HG02610 (cell line): ENCODE measurements at regions not wholly inside any gene's neighbourhood (a gene's known extent, or its start where the extent isn't known, plus 50 kb on each side); places are given as distances from the start of the nearest gene placed in this dataset.
"Not testable (repeated sequence)": the region's sequence is repeated elsewhere in the genome, so short reads cannot be mapped to it uniquely, and the experiment has no call there.

ENCODE experiments used
- ATAC-seq: cut with Tn5 transposase; IDR thresholded peaks from one replicate; pipeline ENCODE4 v1.9.1; 2021; ENCODE audit warnings: mild to moderate bottlenecking, moderate library complexity; ENCODE audit not compliant: unreplicated experiment

GRCh38 chr7:66413379-66414114 lies 208.4 kb downstream of the TPST1 start:
- peak; percentile 59 for ATAC-seq

DNA sequence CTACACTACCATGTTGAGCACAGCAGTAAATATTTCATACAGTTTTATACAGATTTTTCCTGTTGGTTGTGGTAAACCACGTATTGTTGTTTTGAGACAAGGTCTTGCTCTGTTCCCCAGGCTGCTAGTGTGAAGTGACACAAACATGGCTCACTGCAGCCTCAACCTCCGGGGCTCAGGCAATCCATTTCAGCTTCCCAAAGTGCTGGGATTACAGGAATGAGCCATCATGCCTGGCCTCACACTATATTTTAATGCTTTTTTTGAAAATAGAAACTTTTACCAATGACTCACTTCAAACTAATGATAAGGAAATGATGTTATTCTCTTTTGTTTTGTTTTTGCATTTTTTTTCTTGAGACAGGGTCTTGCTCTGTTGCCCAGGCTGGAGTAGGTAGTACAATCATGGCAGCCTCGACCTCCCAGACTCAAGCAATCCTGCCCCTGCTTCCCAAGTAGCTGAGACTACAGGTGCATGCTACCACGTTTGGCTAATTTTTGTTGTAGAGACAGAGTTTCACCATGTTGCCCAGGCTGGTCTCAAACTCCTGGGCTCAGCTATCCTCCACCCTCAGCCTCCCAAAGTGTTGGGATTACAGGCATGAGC lies 210.6 kb downstream of the TPST1 start:
- ATAC-seq: no peak

DNA sequence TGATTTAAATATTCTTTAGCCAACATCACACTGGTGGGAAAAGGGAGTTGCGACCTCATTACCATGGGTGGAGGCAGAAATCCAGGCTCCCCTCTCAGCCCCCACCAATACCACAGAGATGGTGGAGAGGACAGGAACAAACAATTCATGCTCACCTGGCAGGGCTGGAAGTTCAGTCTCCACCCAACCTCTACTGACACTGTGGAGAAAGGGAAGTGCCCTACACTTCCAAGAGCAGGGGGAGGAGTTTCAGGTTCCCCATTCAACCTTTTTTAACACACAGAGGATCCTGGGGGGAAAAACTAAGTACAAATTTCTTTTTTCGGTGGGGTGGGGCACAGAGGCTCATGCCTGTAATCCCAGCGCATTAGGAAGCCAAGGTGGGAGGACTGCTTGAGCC lies 210.1 kb upstream of the KCTD7 start:
- no peak for ATAC-seq

- ATAC-seq: no peak
Measured at GRCh38 chr7:66419210-66419609, 209.5 kb upstream of the KCTD7 start.

GRCh38 chr7:66421830-66422475 lies 206.7 kb upstream of the KCTD7 start:
- no peak for ATAC-seq

DNA sequence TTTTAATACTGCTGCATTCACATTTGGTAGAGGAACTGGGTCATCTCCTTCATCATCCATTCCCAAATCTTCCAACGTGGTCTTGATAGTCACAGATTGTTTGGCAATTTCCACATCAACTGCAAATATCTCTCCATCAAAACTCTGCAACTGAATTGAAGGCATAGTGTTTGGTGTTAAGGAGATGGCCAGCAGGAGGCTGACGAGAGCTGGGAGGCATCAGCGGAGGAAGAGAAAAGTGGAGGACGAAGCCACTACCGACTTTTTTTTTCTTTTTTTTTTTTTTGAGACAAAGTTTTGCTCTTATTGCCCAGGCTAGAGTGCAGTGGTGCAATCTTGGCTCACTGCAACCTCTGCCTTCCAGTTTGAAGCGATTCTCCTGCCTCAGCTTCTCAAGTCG lies 205.0 kb upstream of the KCTD7 start:
- ATAC-seq: no peak

GRCh38 chr7:66426332-66426731 lies 202.3 kb upstream of the KCTD7 start:
- no peak for ATAC-seq

DNA sequence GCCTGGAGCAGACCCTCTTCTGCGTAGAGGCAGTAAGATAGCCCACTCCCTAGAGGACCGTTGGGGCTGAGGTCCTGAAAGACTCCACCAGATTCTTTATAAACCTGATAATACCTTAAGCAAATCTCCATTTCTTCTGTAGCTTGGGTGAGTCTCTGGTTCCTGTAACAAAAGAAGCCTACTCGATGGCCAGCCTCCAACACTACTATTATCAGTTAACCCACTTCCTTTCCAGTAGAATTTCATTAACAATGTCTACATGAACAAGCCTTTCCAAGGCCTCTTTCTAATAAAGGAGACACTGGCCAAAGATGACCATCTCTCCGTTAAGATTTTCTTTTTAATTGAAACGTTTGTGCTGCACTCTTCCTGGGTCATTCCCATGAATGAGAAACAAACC lies 201.7 kb upstream of the KCTD7 start:
- no peak for ATAC-seq

DNA sequence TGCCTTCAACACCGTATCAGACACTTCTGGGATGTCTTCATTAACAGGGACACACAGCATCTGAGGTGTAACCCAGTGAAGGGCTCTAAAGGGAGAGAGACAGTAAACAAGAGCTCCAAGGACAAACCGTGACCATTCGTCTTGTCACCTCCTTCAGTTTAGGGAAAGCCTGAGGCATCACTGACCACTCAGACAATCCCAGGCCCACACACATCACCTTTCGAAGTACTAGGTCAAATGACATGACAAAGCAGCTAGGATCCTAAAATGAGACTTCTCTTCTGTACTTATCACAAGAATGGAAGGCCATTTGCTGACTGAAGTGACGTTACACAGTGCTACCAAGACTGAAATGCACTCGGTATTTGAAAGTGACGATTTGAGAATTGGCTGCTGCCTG lies 200.7 kb upstream of the KCTD7 start:
- ATAC-seq: no peak

GRCh38 chr7:66429498-66430163 lies 199.1 kb upstream of the KCTD7 start:
- no peak for ATAC-seq

- no peak for ATAC-seq
Measured at GRCh38 chr7:66430164-66430545, 198.5 kb upstream of the KCTD7 start.

- not testable (repeated sequence) for ATAC-seq
Measured at GRCh38 chr7:66438703-66439405, 189.8 kb upstream of the KCTD7 start.

- no peak for ATAC-seq
Measured at GRCh38 chr7:66442385-66442784, 186.3 kb upstream of the KCTD7 start.

GRCh38 chr7:66443946-66444345 lies 184.7 kb upstream of the KCTD7 start:
- ATAC-seq: no peak

GRCh38 chr7:66447007-66447406 lies 181.7 kb upstream of the KCTD7 start:
- ATAC-seq: not testable (repeated sequence)

- not testable (repeated sequence) for ATAC-seq
Measured at GRCh38 chr7:66450814-66451213, 177.9 kb upstream of the KCTD7 start.

GRCh38 chr7:66451713-66452112 lies 177.0 kb upstream of the KCTD7 start:
- ATAC-seq: peak; percentile 81

GRCh38 chr7:66452165-66452564 lies 176.5 kb upstream of the KCTD7 start:
- ATAC-seq: peak; percentile 27

DNA sequence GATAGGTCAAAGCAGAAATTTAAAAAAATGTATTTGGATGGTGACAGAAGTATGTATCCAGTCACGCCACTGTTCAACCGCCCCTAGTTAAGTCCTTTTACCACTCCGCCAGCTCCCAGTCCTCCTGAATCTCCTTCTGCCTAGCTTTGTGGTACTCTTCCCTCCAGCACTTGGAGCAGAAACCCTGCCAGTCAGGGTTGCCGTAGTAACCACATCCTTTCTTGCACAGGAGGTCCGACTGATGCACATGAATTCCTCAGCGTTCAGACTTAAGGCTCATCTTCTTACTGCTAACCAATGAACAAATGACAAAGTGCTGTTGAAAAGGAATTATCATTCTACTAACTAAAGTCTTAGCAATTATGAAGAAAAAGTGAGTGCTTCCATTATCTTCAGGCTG lies 175.3 kb upstream of the KCTD7 start:
- no peak for ATAC-seq

DNA sequence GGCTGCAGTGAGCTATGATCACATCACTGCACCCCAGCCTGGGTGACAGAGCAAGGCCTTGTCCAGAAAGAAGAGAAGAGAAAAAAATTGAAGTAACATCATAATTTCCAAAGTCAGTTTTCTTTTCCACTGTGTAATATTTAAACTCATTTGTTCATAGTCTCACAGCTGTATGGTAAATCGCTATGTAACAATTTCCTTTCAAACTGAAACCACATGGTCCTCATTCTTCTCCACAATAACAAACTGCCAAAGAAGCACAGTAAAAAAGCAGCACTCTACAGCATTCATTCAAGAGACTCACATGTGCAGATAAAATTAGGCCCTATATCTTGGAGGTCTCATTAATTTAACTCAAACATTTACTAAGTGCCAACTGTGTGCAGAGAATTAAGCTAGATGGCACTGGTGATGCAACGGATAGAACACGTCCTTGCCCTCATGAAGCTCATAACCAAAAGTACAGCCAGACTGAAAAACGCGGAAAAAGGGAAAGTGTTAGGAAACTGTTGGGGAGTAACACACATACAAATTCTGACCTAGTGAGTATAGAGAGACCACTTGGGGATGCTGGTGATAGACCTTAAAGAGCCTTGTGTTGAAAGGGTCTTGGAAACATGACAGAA lies 174.0 kb upstream of the KCTD7 start:
- ATAC-seq: no peak

GRCh38 chr7:66455432-66455831 lies 173.2 kb upstream of the KCTD7 start:
- peak; percentile 31 for ATAC-seq
